Panc1 (cell line): ENCODE measurements at regions not wholly inside any gene's neighbourhood (a gene's known extent, or its start where the extent isn't known, plus 50 kb on each side); places are given as distances from the start of the nearest gene placed in this dataset.

ENCODE experiments used
- ATAC-seq: fragments of 200-7000 bp; cut with Tn5 transposase; 2 replicates; pipeline ENCODE4 v1.9.1; 2020; ENCODE audit warnings: mild to moderate bottlenecking, moderate library complexity
- BruUV-seq: library from RNA; stranded (reverse); fragments of 400-500 nt; replicated peaks from 2 replicates; lab custom pipeline; 2021; lab: Mats Ljungman, UMichigan
- CTCF ChIA-PET: fragments of 300-600 bp; sonication (Branson Sonifier 250); formaldehyde crosslinking; loops from one replicate; lab custom pipeline; 2022; ENCODE audit warnings: antibody characterized with exemption; lab: Charles Lee
- POLR2A ChIA-PET: fragments of 300-600 bp; sonication (Branson Sonifier 250); formaldehyde crosslinking; loops from one replicate; lab custom pipeline; 2022; ENCODE audit warnings: antibody characterized with exemption; lab: Charles Lee
- DNase-seq: peaks from one replicate; pipeline ENCODE4 v3.0.0-alpha.2; 2010; ENCODE audit warnings: low read depth, low spot score
- H3K27ac ChIP-seq: 2 replicates; pipeline ENCODE4 v1.5.1; 2011; ENCODE audit warnings: mild to moderate bottlenecking, low read length, inconsistent platforms
- H3K27me3 ChIP-seq: fragments of 200-500 bp; sonication (Bioruptor generic); 2 replicates; pipeline ENCODE4 v1.6.0; 2014; ENCODE audit warnings: low read length, inconsistent platforms; ENCODE audit not compliant: control insufficient read depth, insufficient read depth
- H3K36me3 ChIP-seq: fragments of 200-500 bp; sonication (Bioruptor generic); 2 replicates; pipeline ENCODE4 v1.5.1; 2014; ENCODE audit warnings: inconsistent platforms, mild to moderate bottlenecking, low read length, moderate library complexity; ENCODE audit not compliant: control insufficient read depth, insufficient read depth
- H3K4me1 ChIP-seq: 2 replicates; pipeline ENCODE4 v1.5.1; 2011; ENCODE audit warnings: inconsistent platforms, mild to moderate bottlenecking, low read length, moderate library complexity; ENCODE audit not compliant: control insufficient read depth, insufficient read depth
- H3K4me3 ChIP-seq, 2 experiments: 2 replicates each; pipeline ENCODE4 v1.5.1; 2011 to 2012; ENCODE audit warnings: low read depth in 2 of 2, low read length in 2 of 2, mild to moderate bottlenecking in 2 of 2, inconsistent platforms in 1 of 2, moderate library complexity in 1 of 2
- H3K9me3 ChIP-seq: fragments of 200-500 bp; sonication (Bioruptor generic); 2 replicates; pipeline ENCODE4 v1.5.1; 2014; ENCODE audit warnings: low read depth, mild to moderate bottlenecking, inconsistent platforms, low read length, moderate library complexity; ENCODE audit not compliant: control insufficient read depth, insufficient read depth
- CTCF ChIP-seq: fragments of 450-650 bp; IDR thresholded peaks from 2 replicates; pipeline ENCODE4 v1.5.1; 2017; ENCODE audit warnings: mild to moderate bottlenecking
- POLR2AphosphoS5 ChIP-seq: IDR thresholded peaks from 2 replicates; pipeline ENCODE4 v1.6.1; 2012; ENCODE audit warnings: mild to moderate bottlenecking, low read depth, low read length, moderate library complexity
- REST ChIP-seq, 2 experiments: IDR thresholded peaks; 2 replicates each; pipeline ENCODE4 v1.6.1; 2011 to 2012; ENCODE audit warnings: low read depth in 2 of 2, control low read depth in 1 of 2, low read length in 1 of 2, mild to moderate bottlenecking in 1 of 2, moderate library complexity in 1 of 2; ENCODE audit not compliant: insufficient read depth in 1 of 2
- SIN3A ChIP-seq: IDR thresholded peaks from 2 replicates; pipeline ENCODE4 v1.6.1; 2012; ENCODE audit warnings: low read depth, mild to moderate bottlenecking, low read length, moderate library complexity, borderline replicate concordance; ENCODE audit not compliant: insufficient read depth
- TCF7L2 ChIP-seq: IDR thresholded peaks from 2 replicates; pipeline ENCODE4 v1.6.1; 2011; ENCODE audit warnings: mild to moderate bottlenecking, low read depth, low read length, inconsistent platforms
- in situ Hi-C: cut with HindIII; loops from 2 replicates; pipeline ENCODE4 v1.10.0; 2016; ENCODE audit warnings: low sequenced_read_pairs, low pct_unique_long_range_greater_than_20kb
- intact Hi-C: fragments of 100-400 bp; cut with micrococcal nuclease; formaldehyde crosslinking; loops from one replicate; pipeline ENCODE4 v1.10.0; 2022; ENCODE audit not compliant: unreplicated experiment

GRCh38 chr4:71232846-71233245 is 106.0 kb upstream of the SLC4A4 start:
- TF ChIP-seq CTCF: no peak
- TF ChIP-seq POLR2AphosphoS5: no peak
- TF ChIP-seq REST (IDR thresholded peaks at IDR 0.05; ENCODE audit: insufficient read depth in 1 of 2, low read depth in 2 of 2, low read length in 1 of 2): no peak
- TF ChIP-seq SIN3A: no peak
- no peak for TF ChIP-seq TCF7L2
- Histone ChIP-seq H3K4me1 (no peaks in the 10 kb centered on the region), H3K27me3 (no peaks in the 10 kb centered on the region; the same call in 1 of the 2 replicates), H3K27ac (no peak overlapping the region), H3K9me3 (no peaks in the 10 kb centered on the region), H3K36me3 (no peaks in the 10 kb centered on the region), H3K4me3 (no peak overlapping the region)
- ChIA-PET CTCF (no interaction called here), POLR2A (no interaction called here)
- intact Hi-C loops: no loop called here
- no TSS peak for BruUV-seq
- ATAC-seq (no peak), DNase-seq (no peak)
- in situ Hi-C loops: no loop called here

- Histone ChIP-seq H3K27ac (no peak overlapping the region), H3K4me3 (no peak overlapping the region), H3K36me3 (no peaks in the 10 kb centered on the region), H3K27me3 (no peaks in the 10 kb centered on the region), H3K4me1 (no peaks in the 10 kb centered on the region), H3K9me3 (no peaks in the 10 kb centered on the region)
- no TSS peak for BruUV-seq
- ATAC-seq (no peak), DNase-seq (no peak)
- POLR2A ChIA-PET: interaction anchor here (0.6 kb wide), 1 partner anchor 929 kb away, joined by 5 read pairs; no protein-coding TSS in a partner anchor
- TF ChIP-seq REST (IDR thresholded peaks at IDR 0.05; ENCODE audit: insufficient read depth in 1 of 2, low read depth in 2 of 2, low read length in 1 of 2) (no peak), POLR2AphosphoS5 (no peak), CTCF (no peak), TCF7L2 (no peak), SIN3A (no peak)
- in situ Hi-C loops: no loop called here
- intact Hi-C loops: no loop called here
- CTCF ChIA-PET: no interaction called here
These were observed 103.3 kb upstream of the SLC4A4 start for GRCh38 chr4:71235311-71236201.
